ENCODE measurements at regions not wholly inside any gene's neighbourhood (a gene's known extent, or its start where the extent isn't known, plus 50 kb on each side); places are given as distances from the start of the nearest gene placed in this dataset.

GRCh38 chr2:187129306-187129705, 280.3 kb upstream of the ZSWIM2 start:
- H3K27me3 ChIP-seq = no peaks in the 10 kb centered on the region
- no peak overlapping the region for H3K27ac ChIP-seq (replicated peaks in 1 of 4)
- intact Hi-C loops (cut with DNase I) = no loop called here
- DNase-seq (ENCODE audit: extremely low spot score) = no peak
- H3K9me3 ChIP-seq = no peaks in the 10 kb centered on the region
- H3K4me1 ChIP-seq = no peaks in the 10 kb centered on the region
- H3K36me3 ChIP-seq = no peaks in the 10 kb centered on the region
- TF ChIP-seq POLR2A (IDR thresholded peaks at IDR 0.05; ENCODE audit: low read depth) (no peak), POLR2AphosphoS5 (IDR thresholded peaks at IDR 0.05) (no peak), CTCF (IDR thresholded peaks at IDR 0.05) (no peak)
- no peak overlapping the region for H3K4me3 ChIP-seq

GRCh38 chr2:187126247-187127005, 277.5 kb upstream of the ZSWIM2 start:
- H3K27me3 ChIP-seq = no peaks in the 10 kb centered on the region
- H3K36me3 ChIP-seq = no peaks in the 10 kb centered on the region
- H3K4me3 ChIP-seq = no peak overlapping the region
- WGBS = 76% methylated on average over 5 of the region's 5 CpGs
- H3K27ac ChIP-seq (replicated peaks in 1 of 4) = no peak overlapping the region
- no peaks in the 10 kb centered on the region for H3K4me1 ChIP-seq
- DNase-seq (ENCODE audit: extremely low spot score) = no peak
- intact Hi-C loops (cut with DNase I) = no loop called here
- no peak for TF ChIP-seq POLR2AphosphoS5 (IDR thresholded peaks at IDR 0.05)
- TF ChIP-seq EP300 (IDR thresholded peaks at IDR 0.05) = no peak
- no peak for TF ChIP-seq POLR2A (IDR thresholded peaks at IDR 0.05; ENCODE audit: low read depth)
- no peak for TF ChIP-seq CTCF (IDR thresholded peaks at IDR 0.05)
- no peaks in the 10 kb centered on the region for H3K9me3 ChIP-seq

GRCh38 chr2:187125318-187125717, 276.3 kb upstream of the ZSWIM2 start:
- Histone ChIP-seq H3K4me1 (no peaks in the 10 kb centered on the region), H3K27ac (replicated peaks in 1 of 4) (no peak overlapping the region), H3K36me3 (no peaks in the 10 kb centered on the region), H3K4me3 (no peak overlapping the region), H3K27me3 (no peaks in the 10 kb centered on the region), H3K9me3 (no peaks in the 10 kb centered on the region)
- intact Hi-C loops (cut with DNase I) = no loop called here
- TF ChIP-seq EP300 (IDR thresholded peaks at IDR 0.05) (no peak), POLR2AphosphoS5 (IDR thresholded peaks at IDR 0.05) (no peak), POLR2A (IDR thresholded peaks at IDR 0.05; ENCODE audit: low read depth) (no peak), CTCF (IDR thresholded peaks at IDR 0.05) (no peak)
- no peak for DNase-seq (ENCODE audit: extremely low spot score)

- TF ChIP-seq CTCF (IDR thresholded peaks at IDR 0.05) (no peak), POLR2AphosphoS5 (IDR thresholded peaks at IDR 0.05) (no peak), EP300 (IDR thresholded peaks at IDR 0.05) (no peak), POLR2A (IDR thresholded peaks at IDR 0.05; ENCODE audit: low read depth) (no peak)
- 44% methylated on average over 3 of the region's 3 CpGs for WGBS
- DNase-seq (ENCODE audit: extremely low spot score) = no peak
- Histone ChIP-seq H3K9me3 (no peaks in the 10 kb centered on the region), H3K36me3 (no peaks in the 10 kb centered on the region), H3K27ac (replicated peaks in 1 of 4) (no peak overlapping the region), H3K4me3 (no peak overlapping the region), H3K27me3 (no peaks in the 10 kb centered on the region), H3K4me1 (no peaks in the 10 kb centered on the region)
- intact Hi-C loops (cut with DNase I) = no loop called here
Observed at GRCh38 chr2:187124529-187124928, 275.6 kb upstream of the ZSWIM2 start.
